ENCODE measurements at regions not wholly inside any gene's neighbourhood (a gene's known extent, or its start where the extent isn't known, plus 50 kb on each side); places are given as distances from the start of the nearest gene placed in this dataset.

DNA sequence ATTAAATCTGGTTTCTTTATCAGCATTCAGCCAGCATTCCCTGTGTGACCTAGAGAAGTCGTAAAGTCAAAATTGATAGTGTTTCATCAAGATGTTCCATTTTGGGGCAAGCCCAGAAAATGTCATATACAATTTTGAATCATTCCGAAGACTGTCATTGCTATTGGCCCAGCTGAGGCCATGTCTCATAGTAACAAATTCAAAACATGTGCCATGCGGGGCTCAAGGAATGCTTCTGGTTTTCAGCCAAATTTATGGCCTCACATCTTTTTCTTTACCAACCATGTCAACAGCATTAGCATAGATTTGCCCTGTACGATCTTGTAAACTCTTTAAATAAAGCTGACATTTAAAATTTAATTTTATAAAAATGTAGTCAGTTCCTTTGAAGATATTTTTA is 314.7 kb downstream of the PAX1 start:
- no peak for DNase-seq (ENCODE audit: unreplicated experiment)
- Mint-ChIP-seq H3K4me1 (ENCODE audit: insufficient read depth, unreplicated experiment) (no peaks in the 10 kb centered on the region), H3K4me3 (ENCODE audit: unreplicated experiment) (no peak overlapping the region), H3K36me3 (ENCODE audit: insufficient read depth, unreplicated experiment) (no peaks in the 10 kb centered on the region), H3K27ac (ENCODE audit: low read depth, unreplicated experiment) (no peak overlapping the region), H3K27me3 (ENCODE audit: insufficient read depth, unreplicated experiment) (peaks cover 27% of the 10 kb centered on the region), H3K9me3 (ENCODE audit: unreplicated experiment) (no peaks in the 10 kb centered on the region)
- no TSS peak for BruUV-seq (replicated peaks)
- ChIA-PET CTCF (no interaction called here), POLR2A (no interaction called here)
- TF ChIP-seq, protein P1, sequence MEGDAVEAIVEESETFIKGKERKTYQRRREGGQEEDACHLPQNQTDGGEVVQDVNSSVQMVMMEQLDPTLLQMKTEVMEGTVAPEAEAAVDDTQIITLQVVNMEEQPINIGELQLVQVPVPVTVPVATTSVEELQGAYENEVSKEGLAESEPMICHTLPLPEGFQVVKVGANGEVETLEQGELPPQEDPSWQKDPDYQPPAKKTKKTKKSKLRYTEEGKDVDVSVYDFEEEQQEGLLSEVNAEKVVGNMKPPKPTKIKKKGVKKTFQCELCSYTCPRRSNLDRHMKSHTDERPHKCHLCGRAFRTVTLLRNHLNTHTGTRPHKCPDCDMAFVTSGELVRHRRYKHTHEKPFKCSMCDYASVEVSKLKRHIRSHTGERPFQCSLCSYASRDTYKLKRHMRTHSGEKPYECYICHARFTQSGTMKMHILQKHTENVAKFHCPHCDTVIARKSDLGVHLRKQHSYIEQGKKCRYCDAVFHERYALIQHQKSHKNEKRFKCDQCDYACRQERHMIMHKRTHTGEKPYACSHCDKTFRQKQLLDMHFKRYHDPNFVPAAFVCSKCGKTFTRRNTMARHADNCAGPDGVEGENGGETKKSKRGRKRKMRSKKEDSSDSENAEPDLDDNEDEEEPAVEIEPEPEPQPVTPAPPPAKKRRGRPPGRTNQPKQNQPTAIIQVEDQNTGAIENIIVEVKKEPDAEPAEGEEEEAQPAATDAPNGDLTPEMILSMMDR (IDR thresholded peaks at IDR 0.05; ENCODE audit: unreplicated experiment): no peak
- intact Hi-C loops (cut with micrococcal nuclease): no loop called here

DNA sequence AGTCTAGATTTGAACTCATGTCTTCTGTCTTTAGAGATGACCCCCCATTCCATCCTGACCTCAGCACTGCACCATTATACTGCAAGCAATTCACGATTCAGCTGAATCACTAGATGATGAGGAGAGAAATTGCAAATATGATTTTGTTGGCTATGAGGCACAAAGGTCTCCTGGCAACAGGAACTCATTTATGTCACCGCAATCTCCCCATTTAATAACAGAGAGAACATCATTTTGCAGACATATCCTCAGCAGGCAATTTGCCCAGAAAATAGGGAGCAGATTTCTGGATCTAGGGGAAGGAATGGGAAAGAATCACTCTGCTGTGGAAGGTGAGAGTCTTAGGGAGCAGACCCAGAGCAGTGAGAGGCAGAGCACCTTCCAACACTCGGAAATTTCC is 303.0 kb downstream of the PAX1 start:
- POLR2A ChIA-PET: no interaction called here
- CTCF ChIA-PET: no interaction called here
- no peak for DNase-seq (ENCODE audit: unreplicated experiment)
- H3K4me1 Mint-ChIP-seq (ENCODE audit: insufficient read depth, unreplicated experiment): peaks cover 5% of the 10 kb centered on the region
- TF ChIP-seq, protein P1 (IDR thresholded peaks at IDR 0.05; ENCODE audit: unreplicated experiment): no peak
- no TSS peak for BruUV-seq (replicated peaks)
- no peaks in the 10 kb centered on the region for H3K27me3 Mint-ChIP-seq (ENCODE audit: insufficient read depth, unreplicated experiment)
- no peak overlapping the region for H3K4me3 Mint-ChIP-seq (ENCODE audit: unreplicated experiment)
- intact Hi-C loops (cut with micrococcal nuclease): no loop called here
- H3K36me3 Mint-ChIP-seq (ENCODE audit: insufficient read depth, unreplicated experiment): no peaks in the 10 kb centered on the region
- peaks cover 6% of the 10 kb centered on the region for H3K9me3 Mint-ChIP-seq (ENCODE audit: unreplicated experiment)
- peak overlapping the region; percentile 69 for H3K27ac Mint-ChIP-seq (ENCODE audit: low read depth, unreplicated experiment)

DNA sequence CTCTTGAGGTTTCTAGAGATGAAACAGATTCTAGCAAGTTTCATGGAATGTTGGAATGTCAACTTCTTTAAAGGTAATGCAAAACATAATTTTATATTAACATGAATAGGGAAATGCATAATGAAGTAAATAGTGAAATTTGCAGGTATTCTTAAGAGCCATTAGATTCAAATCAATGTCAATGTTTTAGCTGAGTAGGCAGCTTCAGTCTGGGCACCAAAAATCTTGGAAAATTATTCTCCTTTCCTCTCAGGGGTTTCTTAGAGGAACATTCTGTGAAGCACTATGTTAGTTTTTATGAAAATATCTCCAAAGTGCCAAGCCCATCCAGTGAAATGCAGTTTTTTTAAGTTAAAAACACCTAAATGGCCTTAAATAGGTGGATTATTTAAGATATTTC is 300.8 kb downstream of the PAX1 start:
- DNase-seq (ENCODE audit: unreplicated experiment): no peak
- intact Hi-C loops (cut with micrococcal nuclease): no loop called here
- ChIA-PET POLR2A (no interaction called here), CTCF (interaction anchor here (0.7 kb wide), 1 partner anchor 66 kb away, joined by 3 read pairs; no protein-coding TSS in a partner anchor)
- Mint-ChIP-seq H3K4me3 (ENCODE audit: unreplicated experiment) (no peak overlapping the region), H3K36me3 (ENCODE audit: insufficient read depth, unreplicated experiment) (no peaks in the 10 kb centered on the region), H3K27ac (ENCODE audit: low read depth, unreplicated experiment) (no peak overlapping the region), H3K27me3 (ENCODE audit: insufficient read depth, unreplicated experiment) (no peaks in the 10 kb centered on the region), H3K9me3 (ENCODE audit: unreplicated experiment) (peaks cover 6% of the 10 kb centered on the region), H3K4me1 (ENCODE audit: insufficient read depth, unreplicated experiment) (peaks cover 17% of the 10 kb centered on the region)
- TF ChIP-seq, protein P1 (IDR thresholded peaks at IDR 0.05; ENCODE audit: unreplicated experiment): no peak
- no TSS peak for BruUV-seq (replicated peaks)

DNA sequence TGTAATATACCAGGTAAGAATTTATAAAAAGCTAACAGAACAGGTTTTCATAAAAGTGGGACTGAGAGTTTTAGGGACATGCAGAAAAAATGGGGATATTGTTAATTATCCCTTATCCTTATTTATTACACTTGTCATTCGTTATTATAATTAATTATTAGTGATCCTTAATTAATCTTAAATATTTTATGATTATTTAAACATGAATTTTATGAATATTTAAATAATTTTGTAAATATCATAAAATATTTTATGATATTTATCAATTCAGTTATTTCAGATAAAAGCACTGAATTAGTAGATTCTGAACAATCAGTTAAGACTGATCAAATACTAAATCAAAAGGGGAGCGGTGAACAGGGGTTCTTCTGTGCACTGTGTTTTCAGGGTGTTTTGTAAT is 300.1 kb downstream of the PAX1 start:
- Mint-ChIP-seq H3K9me3 (ENCODE audit: unreplicated experiment) (peaks cover 6% of the 10 kb centered on the region), H3K27ac (ENCODE audit: low read depth, unreplicated experiment) (no peak overlapping the region), H3K4me3 (ENCODE audit: unreplicated experiment) (no peak overlapping the region), H3K27me3 (ENCODE audit: insufficient read depth, unreplicated experiment) (no peaks in the 10 kb centered on the region), H3K36me3 (ENCODE audit: insufficient read depth, unreplicated experiment) (no peaks in the 10 kb centered on the region), H3K4me1 (ENCODE audit: insufficient read depth, unreplicated experiment) (peaks cover 17% of the 10 kb centered on the region)
- TF ChIP-seq, protein P1 (IDR thresholded peaks at IDR 0.05; ENCODE audit: unreplicated experiment): no peak
- BruUV-seq (replicated peaks): no TSS peak
- no peak for DNase-seq (ENCODE audit: unreplicated experiment)
- intact Hi-C loops (cut with micrococcal nuclease): no loop called here
- CTCF ChIA-PET: interaction anchor here (0.7 kb wide), 1 partner anchor 67 kb away, joined by 3 read pairs; no protein-coding TSS in a partner anchor
- POLR2A ChIA-PET: interaction anchor here (0.7 kb wide), 1 partner anchor 233 kb away, joined by 3 read pairs; no protein-coding TSS in a partner anchor
